CD14-positive monocyte (primary cell): ENCODE measurements at regions not wholly inside any gene's neighbourhood (a gene's known extent, or its start where the extent isn't known, plus 50 kb on each side); places are given as distances from the start of the nearest gene placed in this dataset.

Source experiments
- DNase-seq, 3 donors: peaks; one replicate each; pipeline ENCODE4 v3.0.0-alpha.2; 2011 to 2022
- H2AFZ ChIP-seq: 2 replicates; pipeline ENCODE4 v1.6.0; 2012; ENCODE audit warnings: mild to moderate bottlenecking, low read depth, low read length, inconsistent platforms; ENCODE audit not compliant: insufficient read depth, poor library complexity, severe bottlenecking
- H3K27ac ChIP-seq, 2 donors: 1 replicate in 1 of 2; 2 replicates in 1 of 2; pipeline ENCODE4 v1.5.1; 2012 to 2013; ENCODE audit warnings: low read length in 2 of 2, control low read depth in 1 of 2, inconsistent platforms in 1 of 2, low read depth in 1 of 2, mild to moderate bottlenecking in 1 of 2
- H3K27me3 ChIP-seq, 2 donors: one replicate each; pipeline versions ENCODE4 v1.6.0 to v1.6.1; 2011 to 2013; ENCODE audit warnings: low read length in 2 of 2; ENCODE audit not compliant: control insufficient read depth in 2 of 2, insufficient read depth in 2 of 2
- H3K36me3 ChIP-seq, 2 donors: replicated peaks in 1 of 2; 1 replicate in 1 of 2; 2 replicates in 1 of 2; pipeline versions ENCODE4 v1.5.1 to v1.6.1; 2012 to 2013; ENCODE audit warnings: low read length in 2 of 2, control low read depth in 1 of 2, inconsistent platforms in 1 of 2, mild to moderate bottlenecking in 1 of 2; ENCODE audit not compliant: insufficient read depth in 2 of 2, control insufficient read depth in 1 of 2
- H3K4me1 ChIP-seq, 2 donors: 1 replicate in 1 of 2; 2 replicates in 1 of 2; pipeline versions ENCODE4 v1.5.1 to v1.6.1; 2012 to 2013; ENCODE audit warnings: low read length in 2 of 2, control low read depth in 1 of 2, inconsistent platforms in 1 of 2, mild to moderate bottlenecking in 1 of 2, moderate library complexity in 1 of 2; ENCODE audit not compliant: insufficient read depth in 2 of 2, control insufficient read depth in 1 of 2
- H3K4me2 ChIP-seq: replicated peaks from 2 replicates; pipeline ENCODE3; 2012; ENCODE audit warnings: low read length, moderate library complexity, mild to moderate bottlenecking; ENCODE audit not compliant: poor library complexity, severe bottlenecking; ENCODE audit errors: extremely low read depth
- H3K4me3 ChIP-seq, 3 experiments: fragments of 200-600 bp in 1 of 3; sonication (generic) in 1 of 3; replicated peaks in 1 of 3; 1 replicate in 2 of 3; 2 replicates in 1 of 3; pipeline ENCODE4 v1.5.1; 2011 to 2013; ENCODE audit warnings: low read length in 3 of 3, mild to moderate bottlenecking in 3 of 3, control low read depth in 2 of 3, low read depth in 2 of 3, inconsistent platforms in 1 of 3, moderate library complexity in 1 of 3
- H3K79me2 ChIP-seq: 2 replicates; pipeline ENCODE4 v1.6.0; 2012; ENCODE audit warnings: mild to moderate bottlenecking, control low read depth, inconsistent platforms, low read length, moderate library complexity; ENCODE audit not compliant: insufficient read depth
- H3K9ac ChIP-seq: 2 replicates; pipeline ENCODE4 v1.6.0; 2017; ENCODE audit warnings: low read length, mild to moderate bottlenecking; ENCODE audit not compliant: insufficient read depth, poor library complexity, severe bottlenecking
- H3K9me3 ChIP-seq, 2 donors: replicated peaks in 1 of 2; 1 replicate in 1 of 2; 2 replicates in 1 of 2; pipeline versions ENCODE4 v1.5.1 to v1.6.1; 2012 to 2013; ENCODE audit warnings: low read length in 2 of 2, control low read depth in 1 of 2; ENCODE audit not compliant: control insufficient read depth in 1 of 2, insufficient read depth in 1 of 2
- H4K20me1 ChIP-seq: 2 replicates; pipeline ENCODE4 v1.6.0; 2012; ENCODE audit warnings: mild to moderate bottlenecking, low read length, control low read depth, moderate library complexity; ENCODE audit not compliant: insufficient read depth
- H3K27ac Mint-ChIP-seq, 7 donors: one replicate each; pipeline ENCODE4 v1.8.0; 2020; ENCODE audit warnings: mild to moderate bottlenecking in 7 of 7, mixed read lengths in 7 of 7, moderate library complexity in 6 of 7, inconsistent platforms in 2 of 7
- H3K27me3 Mint-ChIP-seq, 3 donors: one replicate each; pipeline ENCODE4 v1.8.0; 2021 to 2022; ENCODE audit warnings: low read depth in 3 of 3, mild to moderate bottlenecking in 3 of 3, mixed read lengths in 3 of 3, moderate library complexity in 3 of 3, inconsistent platforms in 1 of 3
- H3K36me3 Mint-ChIP-seq, 2 donors: one replicate each; pipeline ENCODE4 v1.8.0; 2020; ENCODE audit warnings: mixed read lengths in 2 of 2, inconsistent platforms in 1 of 2, mild to moderate bottlenecking in 1 of 2
- H3K4me1 Mint-ChIP-seq: one replicate; pipeline ENCODE4 v1.8.0; 2020; ENCODE audit warnings: mild to moderate bottlenecking, mixed read lengths
- H3K4me3 Mint-ChIP-seq, 2 donors: one replicate each; pipeline ENCODE4 v1.8.0; 2020; ENCODE audit warnings: mild to moderate bottlenecking in 2 of 2, mixed read lengths in 2 of 2, moderate library complexity in 1 of 2
- H3K9me3 Mint-ChIP-seq, 7 donors: one replicate each; pipeline ENCODE4 v1.8.0; 2020 to 2022; ENCODE audit warnings: mixed read lengths in 7 of 7, mild to moderate bottlenecking in 6 of 7, moderate library complexity in 6 of 7, inconsistent platforms in 2 of 7
- CTCF ChIP-seq: fragments of 200-600 bp; IDR thresholded peaks from one replicate; pipeline ENCODE4 v1.8.0; 2022; ENCODE audit warnings: antibody characterized with exemption, mild to moderate bottlenecking
- WGBS: methylation state at CpG from one replicate; pipeline ENCODE4 v1.1.5; 2013; ENCODE audit warnings: missing lambda C conversion rate; ENCODE audit not compliant: insufficient coverage; 5-methylcytosine and 5-hydroxymethylcytosine counted together
- intact Hi-C, 2 donors: fragments of 100-400 bp; cut with micrococcal nuclease; formaldehyde crosslinking; loops; one replicate each; pipeline versions ENCODE4 v1.15.0 to v1.15.1; 2023

DNA sequence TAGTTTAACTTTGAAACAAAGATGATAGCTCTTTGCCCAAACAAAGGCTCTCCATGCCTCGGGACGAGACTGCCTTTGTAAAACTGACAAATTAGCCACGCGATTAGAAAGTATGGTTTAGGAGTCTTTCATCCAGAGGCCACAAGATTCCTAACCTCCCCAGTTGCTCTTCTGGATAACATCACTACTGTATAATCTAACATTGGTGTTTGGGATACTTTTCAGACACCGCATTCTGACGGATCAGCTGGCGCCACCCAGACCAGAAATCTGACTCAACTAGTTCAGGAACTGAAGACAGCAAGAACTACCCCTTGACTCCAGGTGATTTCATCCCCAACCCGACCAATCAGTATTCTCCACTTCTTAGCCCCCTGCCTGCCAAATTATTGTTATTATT, 98.1 kb upstream of the TEX13D start:
- intact Hi-C loops: no loop called here
- H3K27me3 Mint-ChIP-seq: peaks cover 0 to 6% (median 2%) of the 10 kb centered on the region in 3 donors
- no peak overlapping the region for H3K4me2 ChIP-seq
- no peaks in the 10 kb centered on the region for H3K27me3 ChIP-seq
- H3K9ac ChIP-seq: no peak overlapping the region
- peaks cover 0 to 4% (median 0%) of the 10 kb centered on the region in 7 donors for H3K9me3 Mint-ChIP-seq
- no peaks in the 10 kb centered on the region for H3K36me3 Mint-ChIP-seq
- no peaks in the 10 kb centered on the region for H3K4me1 Mint-ChIP-seq
- no peak overlapping the region for H3K27ac ChIP-seq
- no peak for TF ChIP-seq CTCF
- no peaks in the 10 kb centered on the region for H3K9me3 ChIP-seq
- H2AFZ ChIP-seq: no peak overlapping the region
- no peaks in the 10 kb centered on the region for H3K36me3 ChIP-seq
- no peaks in the 10 kb centered on the region for H3K79me2 ChIP-seq
- WGBS: no CpG with 5 or more reads among the region's 8 CpGs
- no peak overlapping the region for H3K4me3 Mint-ChIP-seq
- no peak overlapping the region for H3K4me3 ChIP-seq
- H3K4me1 ChIP-seq: no peaks in the 10 kb centered on the region
- H4K20me1 ChIP-seq: no peaks in the 10 kb centered on the region
- no peak overlapping the region for H3K27ac Mint-ChIP-seq
- no peak for DNase-seq

DNA sequence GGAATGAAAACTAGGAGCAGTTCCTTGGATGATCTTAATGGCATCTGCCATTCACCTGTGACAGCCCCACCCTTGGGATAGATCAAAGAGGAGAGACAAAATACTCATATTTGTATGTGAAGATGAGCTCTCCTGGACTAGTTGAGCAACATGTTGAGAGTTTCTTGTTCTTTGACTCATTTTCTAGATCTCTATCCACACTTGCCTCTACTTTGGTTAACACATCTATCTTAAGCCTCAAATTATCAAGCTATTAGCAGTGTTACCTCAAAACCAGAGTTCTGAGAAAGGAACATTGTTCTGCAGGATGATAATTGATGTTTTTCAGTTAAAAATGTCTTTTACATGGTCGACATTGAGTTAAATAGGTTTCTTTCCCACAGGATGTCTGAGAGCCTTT, 94.2 kb upstream of the TEX13D start:
- H3K9me3 ChIP-seq: no peaks in the 10 kb centered on the region
- Mint-ChIP-seq H3K4me1 (no peaks in the 10 kb centered on the region), H3K4me3 (no peak overlapping the region), H3K36me3 (no peaks in the 10 kb centered on the region), H3K27me3 (peaks cover 0 to 4% (median 0%) of the 10 kb centered on the region in 3 donors), H3K27ac (no peak overlapping the region), H3K9me3 (peaks cover 0 to 4% (median 0%) of the 10 kb centered on the region in 7 donors)
- H3K9ac ChIP-seq: no peak overlapping the region
- H3K4me1 ChIP-seq: no peaks in the 10 kb centered on the region
- H3K4me3 ChIP-seq: no peak overlapping the region
- H3K27me3 ChIP-seq: no peaks in the 10 kb centered on the region
- DNase-seq: no peak
- intact Hi-C loops: no loop called here
- no CpG with 5 or more reads among the region's 1 CpG for WGBS
- H4K20me1 ChIP-seq: no peaks in the 10 kb centered on the region
- TF ChIP-seq CTCF: no peak
- no peak overlapping the region for H3K4me2 ChIP-seq
- no peaks in the 10 kb centered on the region for H3K79me2 ChIP-seq
- H3K36me3 ChIP-seq: no peaks in the 10 kb centered on the region
- H3K27ac ChIP-seq: no peak overlapping the region
- no peak overlapping the region for H2AFZ ChIP-seq
